HG02981 (cell line): ENCODE measurements at regions not wholly inside any gene's neighbourhood (a gene's known extent, or its start where the extent isn't known, plus 50 kb on each side); places are given as distances from the start of the nearest gene placed in this dataset.
"Not testable (repeated sequence)": the region's sequence is repeated elsewhere in the genome, so short reads cannot be mapped to it uniquely, and the experiment has no call there.

Experiments
- ATAC-seq: cut with Tn5 transposase; IDR thresholded peaks from one replicate; pipeline ENCODE4 v1.9.1; 2021; ENCODE audit warnings: mild to moderate bottlenecking, moderate library complexity; ENCODE audit not compliant: unreplicated experiment

GRCh38 chr14:84961637-84962036, 568.3 kb upstream of the FLRT2 start:
- no peak for ATAC-seq

DNA sequence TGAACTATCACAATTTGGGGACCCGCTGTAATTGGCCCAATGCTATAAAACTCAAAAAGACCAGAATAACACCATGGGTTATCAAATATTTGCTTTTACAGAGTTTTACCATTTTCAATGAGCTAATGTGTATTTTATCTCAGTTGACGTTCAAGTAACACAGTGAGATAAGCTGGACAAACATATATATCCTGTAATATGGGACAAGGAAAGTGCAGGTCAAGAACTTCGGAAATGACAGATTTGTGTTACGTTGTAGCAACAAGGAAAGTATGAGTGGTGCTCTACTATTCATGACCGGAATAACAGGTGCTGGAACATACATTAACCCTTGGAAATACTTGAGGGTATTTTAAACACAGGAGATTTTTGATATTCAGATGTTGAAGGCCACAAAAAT, 566.4 kb upstream of the FLRT2 start:
- no peak for ATAC-seq

- ATAC-seq: no peak
Observed at GRCh38 chr14:84965279-84965678, 564.7 kb upstream of the FLRT2 start.

GRCh38 chr14:84969501-84969900, 560.4 kb upstream of the FLRT2 start:
- no peak for ATAC-seq

GRCh38 chr14:84975241-84975902, 554.6 kb upstream of the FLRT2 start:
- no peak for ATAC-seq

GRCh38 chr14:84976805-84977204, 553.1 kb upstream of the FLRT2 start:
- no peak for ATAC-seq

GRCh38 chr14:84987042-84987441, 542.9 kb upstream of the FLRT2 start:
- no peak for ATAC-seq

DNA sequence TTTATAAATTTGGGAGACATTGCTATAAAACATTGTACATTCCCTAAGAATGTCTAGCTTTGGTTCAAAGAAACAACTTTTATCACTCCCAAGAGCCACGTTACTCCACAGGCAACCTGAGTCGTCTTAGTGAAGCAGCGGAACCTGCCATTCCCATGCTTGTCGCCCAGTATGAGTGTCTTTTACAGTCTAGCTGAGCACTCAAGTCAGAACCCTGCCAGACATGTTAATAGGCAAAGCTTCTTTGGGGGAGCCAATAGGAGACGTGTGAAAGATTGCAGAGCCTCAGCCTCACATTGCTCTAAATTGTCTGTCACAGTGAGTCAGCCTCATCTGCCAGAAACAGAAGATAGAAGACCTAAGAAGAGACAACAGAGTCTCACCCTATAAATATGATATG, 541.6 kb upstream of the FLRT2 start:
- no peak for ATAC-seq

- no peak for ATAC-seq
Observed at GRCh38 chr14:84991021-84991420, 538.9 kb upstream of the FLRT2 start.

DNA sequence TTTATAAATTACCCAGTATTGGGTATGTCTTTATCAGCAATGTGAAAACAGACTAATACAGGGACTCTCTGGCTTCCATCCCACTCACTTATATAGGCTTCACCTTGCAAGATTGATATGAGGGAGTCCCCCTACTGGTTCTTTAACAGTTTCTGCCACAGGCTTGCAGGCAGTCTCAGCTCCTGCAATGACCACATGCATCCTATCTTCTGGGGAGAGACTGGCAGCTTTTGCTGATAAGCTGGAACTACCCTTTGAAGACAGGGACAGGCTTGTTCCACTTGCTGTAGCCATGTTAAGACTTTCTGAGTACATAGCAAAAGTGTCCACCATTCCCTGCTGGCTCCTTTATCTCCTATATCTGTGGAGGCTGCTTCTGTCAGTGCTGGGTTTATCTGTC, 531.7 kb upstream of the FLRT2 start:
- ATAC-seq: no peak

GRCh38 chr14:85002846-85003245, 527.1 kb upstream of the FLRT2 start:
- ATAC-seq: no peak

- ATAC-seq: no peak
Observed at GRCh38 chr14:85003805-85004204, 526.1 kb upstream of the FLRT2 start.

DNA sequence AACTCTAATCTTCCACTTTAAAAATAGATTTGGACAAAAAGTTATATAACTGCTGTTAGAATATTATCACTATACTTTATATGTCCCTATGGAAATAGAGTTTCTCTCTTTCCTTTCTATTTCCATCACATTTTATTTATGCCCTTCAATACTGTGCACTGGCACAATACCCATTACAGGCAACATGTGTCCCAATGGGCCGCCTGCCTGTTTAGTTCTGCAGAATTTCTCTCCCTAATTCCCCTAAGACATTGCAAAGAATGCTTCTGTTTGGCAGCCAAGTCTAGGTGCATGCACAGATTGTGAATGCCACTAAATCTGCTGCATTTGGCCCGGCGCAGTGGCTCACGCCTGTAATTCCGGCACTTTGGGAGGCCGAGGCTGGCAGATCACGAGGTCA, 520.4 kb upstream of the FLRT2 start:
- no peak for ATAC-seq

- ATAC-seq: no peak
Observed at GRCh38 chr14:85010186-85010585, 519.8 kb upstream of the FLRT2 start.

GRCh38 chr14:85016496-85016895, 513.4 kb upstream of the FLRT2 start:
- no peak for ATAC-seq

DNA sequence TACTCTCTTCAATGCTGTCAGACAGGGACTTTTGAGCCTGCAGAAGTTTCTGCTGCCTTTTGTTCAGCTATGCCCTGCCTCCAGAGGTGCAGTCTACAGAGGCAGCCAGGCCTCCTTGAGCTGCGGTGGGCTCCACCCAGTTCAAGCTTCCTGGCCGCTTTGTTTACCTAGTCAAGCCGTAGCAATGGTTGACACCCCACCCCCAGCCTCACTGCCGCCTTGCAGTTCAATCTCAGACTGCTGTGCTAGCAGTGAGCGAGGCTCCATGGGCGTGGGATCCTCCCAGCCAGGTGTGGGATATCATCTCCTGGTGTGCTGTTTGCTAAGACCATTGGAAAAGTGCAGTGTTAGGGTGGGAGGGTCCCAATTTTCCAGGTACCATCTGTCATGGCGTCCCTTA, 506.1 kb upstream of the FLRT2 start:
- ATAC-seq: not testable (repeated sequence)

DNA sequence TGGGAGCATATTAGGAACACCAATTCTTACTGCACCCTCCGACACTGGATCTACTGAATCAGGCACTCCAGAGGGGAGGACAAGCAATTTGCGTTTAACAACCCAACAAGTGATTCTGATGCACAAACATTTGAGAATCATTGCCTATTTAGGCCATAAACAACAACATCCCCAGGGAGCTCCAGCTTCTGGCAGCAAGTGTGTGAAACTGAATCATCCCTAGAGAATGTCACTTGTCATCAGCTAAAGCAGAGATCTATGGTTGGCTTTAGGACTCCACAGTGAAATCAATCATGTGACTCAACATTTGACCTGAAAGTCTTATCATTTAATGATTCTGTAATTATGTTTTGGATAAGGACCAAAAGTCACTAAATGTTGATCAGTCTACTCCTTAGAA, 505.0 kb upstream of the FLRT2 start:
- ATAC-seq: no peak

DNA sequence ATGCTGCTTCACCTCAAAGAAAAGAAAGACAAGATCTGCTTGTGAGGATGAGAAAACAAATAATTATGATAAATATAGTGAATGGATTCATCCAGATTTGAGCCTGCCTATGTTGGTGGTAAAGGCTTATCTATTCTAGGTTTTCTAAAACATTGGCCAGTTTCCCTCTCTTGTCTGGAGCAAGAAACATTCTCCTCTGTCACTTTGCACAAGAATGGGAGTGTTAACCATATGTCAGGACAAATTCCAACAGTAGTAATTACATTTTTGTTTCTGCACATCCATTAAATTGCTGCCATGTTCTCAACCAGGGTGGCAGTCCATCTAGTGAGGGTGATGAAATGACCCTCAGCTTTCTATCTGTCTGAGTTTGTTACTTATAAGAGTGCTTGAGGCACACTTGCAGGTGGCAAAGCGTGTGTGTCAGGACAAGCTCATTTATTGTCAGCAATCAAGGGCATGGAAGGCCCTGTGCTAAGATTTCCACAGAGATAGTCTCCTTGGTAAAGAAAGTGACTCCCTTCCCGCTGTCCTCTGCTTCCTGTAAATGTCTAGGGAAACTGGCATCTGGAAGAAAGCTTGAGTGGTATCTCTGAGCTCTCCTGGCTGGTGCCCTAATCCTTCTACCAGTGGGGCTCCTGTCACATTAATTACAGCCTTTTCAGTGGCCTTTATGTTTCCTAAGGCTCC, 502.1 kb upstream of the FLRT2 start:
- no peak for ATAC-seq

GRCh38 chr14:85037411-85037810, 492.5 kb upstream of the FLRT2 start:
- ATAC-seq: no peak

DNA sequence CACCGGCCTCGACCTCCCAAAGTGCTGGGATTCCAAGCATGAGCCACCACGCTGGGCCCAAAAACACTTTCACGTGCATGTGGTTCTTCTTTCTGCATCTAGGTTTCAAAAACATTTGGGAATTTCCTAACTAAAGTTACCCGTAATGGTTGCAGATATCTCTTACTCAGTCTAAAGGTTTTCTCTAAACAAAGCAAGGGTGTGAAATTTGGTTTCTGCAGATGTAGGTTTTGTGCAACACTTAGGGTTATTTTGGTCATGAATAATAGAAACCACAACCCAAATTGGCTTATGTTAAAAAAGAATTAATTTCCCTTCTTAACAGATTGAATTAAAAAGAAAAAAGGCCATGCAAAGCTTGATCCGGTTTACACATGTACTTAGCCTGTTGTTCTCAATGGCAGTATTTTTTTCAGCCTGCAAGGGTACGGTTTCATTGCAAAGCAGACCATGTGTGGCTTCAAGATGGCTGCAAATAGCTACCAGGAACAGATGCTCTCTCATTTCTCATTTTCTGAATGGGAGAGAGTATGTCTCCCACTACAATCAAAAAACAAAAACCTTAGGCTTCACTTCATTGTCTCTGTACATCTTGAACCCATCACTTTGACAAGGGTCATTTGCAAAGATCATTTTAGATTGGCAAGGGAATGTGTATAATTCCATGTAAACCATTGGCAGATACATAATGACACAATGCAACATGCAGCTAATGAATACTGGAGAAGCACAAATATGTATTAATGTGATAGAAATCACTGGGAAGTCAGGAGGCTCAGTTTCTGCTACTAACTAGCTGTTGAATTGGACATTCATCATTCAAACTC, 491.2 kb upstream of the FLRT2 start:
- ATAC-seq: no peak

DNA sequence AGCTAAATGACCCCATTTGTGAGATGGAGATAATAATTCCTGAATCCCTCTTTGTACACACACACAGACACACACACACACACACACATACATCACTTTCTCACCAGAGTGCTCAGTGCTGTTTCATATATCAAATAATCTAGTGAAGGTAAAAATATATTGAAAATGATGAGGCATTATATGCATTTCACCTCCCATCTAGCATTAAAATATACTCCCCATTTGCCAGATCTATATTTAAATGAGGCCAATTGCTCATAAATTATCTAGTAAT, 490.7 kb upstream of the FLRT2 start:
- no peak for ATAC-seq

DNA sequence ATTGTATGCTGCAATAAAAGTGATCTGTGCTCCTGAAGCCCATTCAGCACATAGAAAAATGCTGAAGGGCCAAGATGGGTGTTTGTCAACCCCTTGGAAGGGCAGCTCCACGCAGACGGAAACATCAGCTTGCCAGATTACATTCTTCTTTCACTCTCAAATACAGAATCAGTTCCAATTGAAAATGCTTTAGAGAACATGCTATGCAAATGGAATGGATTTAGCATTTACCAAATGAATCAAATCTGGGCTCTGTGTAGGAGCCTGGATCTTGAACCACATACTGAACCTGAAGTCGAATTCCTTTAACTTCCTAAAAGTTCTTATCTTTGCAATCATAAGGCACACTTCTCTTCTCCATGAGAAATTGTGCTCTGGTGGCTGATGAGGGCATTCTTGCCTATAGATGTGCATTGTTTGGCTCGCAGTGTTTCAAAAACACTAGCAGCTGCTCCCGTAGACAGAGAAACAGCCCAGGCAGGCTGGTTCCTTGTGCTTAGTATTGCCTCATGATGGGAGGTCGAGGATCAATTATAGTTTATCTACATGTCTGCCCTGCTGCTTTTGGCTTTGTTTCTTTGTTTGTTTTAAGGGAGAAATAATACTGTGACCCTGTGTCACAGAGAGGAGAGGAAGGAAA, 489.8 kb upstream of the FLRT2 start:
- no peak for ATAC-seq
